ENCODE measurements at regions not wholly inside any gene's neighbourhood (a gene's known extent, or its start where the extent isn't known, plus 50 kb on each side); places are given as distances from the start of the nearest gene placed in this dataset.

DNA sequence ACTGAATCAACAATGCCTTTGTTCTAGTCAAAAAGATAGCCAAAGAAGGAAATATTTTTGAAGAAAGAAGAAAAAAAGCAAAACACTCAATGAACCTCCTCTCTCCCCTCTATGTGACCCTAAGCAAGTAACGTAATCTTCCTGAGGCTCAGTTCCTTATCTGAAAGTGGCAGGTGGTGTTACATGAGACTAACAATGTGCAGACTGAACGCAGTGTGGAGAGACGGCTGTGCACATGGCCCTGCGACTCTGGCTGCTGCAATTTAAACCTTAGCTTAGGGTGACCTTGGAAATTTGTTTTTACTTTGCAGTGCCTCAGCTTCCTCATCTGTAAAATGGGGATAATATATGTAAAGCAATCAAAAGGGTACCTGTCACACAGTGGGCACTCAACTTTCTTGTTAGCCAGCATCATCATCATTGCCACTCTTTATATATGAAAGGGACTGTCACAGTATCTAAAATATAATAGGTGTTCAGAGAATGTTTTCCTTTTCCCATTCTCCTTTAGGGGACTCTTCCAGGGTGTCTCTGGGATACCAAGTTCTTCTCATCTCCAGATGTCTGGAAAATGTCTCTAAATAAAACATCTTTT lies 100.1 kb upstream of the JUN start:
- H2BK15ac ChIP-seq (ENCODE audit: low read length), result 0 out of 2 replicates have a peak overlapping the region, but pooled peaks have one; percentile 25
- H3K27me3 ChIP-seq (replicated peaks in 1 of 4; ENCODE audit: control insufficient read depth in 3 of 4, extremely low read depth in 1 of 4, insufficient read depth in 3 of 4, low read length in 3 of 4), result no peaks in the 10 kb centered on the region
- POLR2A ChIA-PET (ENCODE audit: partially characterized antibody), result no interaction called here
- H4K20me1 ChIP-seq (replicated peaks in 1 of 2; ENCODE audit: control insufficient read depth in 1 of 2, insufficient read depth in 2 of 2, low read length in 2 of 2), result no peaks in the 10 kb centered on the region
- no peaks in the 10 kb centered on the region for H3K4me1 ChIP-seq (replicated peaks in 1 of 4; ENCODE audit: control insufficient read depth in 3 of 4, insufficient read depth in 4 of 4, low read length in 3 of 4)
- H3K56ac ChIP-seq (replicated peaks; ENCODE audit: insufficient read length, low read depth, low read length), result no peak overlapping the region
- H3K18ac ChIP-seq (ENCODE audit: extremely low read depth, low read length), result no peak overlapping the region
- 0 out of 2 replicates have a peak overlapping the region, but pooled peaks have one; percentile 15 for H2BK20ac ChIP-seq (ENCODE audit: low read length)
- no peak for FAIRE-seq
- H3K79me1 ChIP-seq (ENCODE audit: low read depth, low read length), result no peaks in the 10 kb centered on the region
- no peak overlapping the region for H4K5ac ChIP-seq (ENCODE audit: insufficient read length, low read depth, low read length)
- H2BK120ac ChIP-seq (replicated peaks; ENCODE audit: low read depth, low read length), result no peak overlapping the region
- no peak overlapping the region for H2AK5ac ChIP-seq (ENCODE audit: low read depth, low read length)
- no peak overlapping the region for H4K91ac ChIP-seq (replicated peaks; ENCODE audit: insufficient read length, low read length)
- no peak overlapping the region for H3K9ac ChIP-seq (replicated peaks in 1 of 4; ENCODE audit: extremely low read depth in 1 of 4, low read depth in 3 of 4, low read length in 3 of 4)
- H2BK5ac ChIP-seq (ENCODE audit: low read depth, low read length), result no peak overlapping the region
- no peak overlapping the region for H3K4me2 ChIP-seq (ENCODE audit: insufficient read depth in 1 of 2, low read depth in 2 of 2, low read length in 2 of 2)
- no peak overlapping the region for H3K27ac ChIP-seq (ENCODE audit: low read depth, low read length)
- TF ChIP-seq SP1 (IDR thresholded peaks at IDR 0.05; ENCODE audit: low read depth, low read length) (no peak), GTF2F1 (IDR thresholded peaks at IDR 0.05; ENCODE audit: borderline replicate concordance, low read depth, low read length) (no peak), BACH1 (IDR thresholded peaks at IDR 0.05; ENCODE audit: low read length) (no peak), CBX5 (IDR thresholded peaks at IDR 0.05; ENCODE audit: low read depth, low read length) (no peak), HDAC6 (IDR thresholded peaks at IDR 0.05; ENCODE audit: low read depth, low read length) (no peak), SP4 (IDR thresholded peaks at IDR 0.05; ENCODE audit: low read length) (no peak), RFX5 (IDR thresholded peaks at IDR 0.05; ENCODE audit: borderline replicate concordance, low read depth, low read length) (no peak), CHD1 (IDR thresholded peaks at IDR 0.05; ENCODE audit: low read depth, low read length) (no peak), RXRA (IDR thresholded peaks at IDR 0.05; ENCODE audit: insufficient read depth, low read depth, low read length) (no peak), TAF1 (IDR thresholded peaks at IDR 0.05; ENCODE audit: low read depth, low read length) (no peak), SP2 (IDR thresholded peaks at IDR 0.05; ENCODE audit: low read length) (no peak), SIN3A (conservative IDR thresholded peaks at IDR 0.05 in 1 of 2, IDR thresholded peaks at IDR 0.05 in 1 of 2; ENCODE audit: low read depth in 1 of 2, low read length in 2 of 2) (no peak)
- TF ChIP-seq, protein P1, sequence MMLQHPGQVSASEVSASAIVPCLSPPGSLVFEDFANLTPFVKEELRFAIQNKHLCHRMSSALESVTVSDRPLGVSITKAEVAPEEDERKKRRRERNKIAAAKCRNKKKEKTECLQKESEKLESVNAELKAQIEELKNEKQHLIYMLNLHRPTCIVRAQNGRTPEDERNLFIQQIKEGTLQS (IDR thresholded peaks at IDR 0.05; ENCODE audit: insufficient read depth, low read depth, low read length), result no peak
- no peak overlapping the region; the same call in 1 of the 2 replicates for H2BK12ac ChIP-seq (ENCODE audit: low read depth, low read length)
- H3K4me3 ChIP-seq (ENCODE audit: extremely low read depth in 1 of 4, insufficient read depth in 2 of 4, low read depth in 3 of 4, low read length in 4 of 4), result no peak overlapping the region
- no peak overlapping the region for H3K4ac ChIP-seq (replicated peaks; ENCODE audit: insufficient read length, low read depth, low read length)
- DNase-seq (ENCODE audit: low read depth in 1 of 2, low spot score in 2 of 2), result no peak
- H3K23ac ChIP-seq (ENCODE audit: insufficient read length), result no peak overlapping the region
- WGBS, 2 experiments (ENCODE audit: extremely low coverage in 1 of 2, insufficient coverage in 1 of 2, insufficient read length in 1 of 2, insufficient replicate concordance in 2 of 2, low coverage in 1 of 2, low lambda C conversion rate in 2 of 2, missing lambda C conversion rate in 1 of 2), result 88% methylated on average over 4 of the region's 4 CpGs; no CpG with 5 or more reads in 1 of the 2 experiments
- H3K14ac ChIP-seq (ENCODE audit: insufficient read length), result no peak overlapping the region
- no peaks in the 10 kb centered on the region for H3K23me2 ChIP-seq (ENCODE audit: low read depth, low read length)
- H3K36me3 ChIP-seq (ENCODE audit: control insufficient read depth in 2 of 4, insufficient read depth in 4 of 4, low read length in 3 of 4), result no peaks in the 10 kb centered on the region
- H4K8ac ChIP-seq (ENCODE audit: extremely low read depth, insufficient read depth, low read length), result no peak overlapping the region
- no peak overlapping the region for H2AFZ ChIP-seq (ENCODE audit: low read length)
- H3K9me3 ChIP-seq (ENCODE audit: insufficient read depth in 2 of 2, low read depth in 1 of 2, low read length in 1 of 2), result no peaks in the 10 kb centered on the region
- CTCF ChIA-PET (ENCODE audit: partially characterized antibody), result interaction anchor here (0.6 to 2.1 kb wide), 3 partner anchors 12 to 28 kb away, joined by 3 to 5 read pairs (median 3); no protein-coding TSS in a partner anchor
- H3K79me2 ChIP-seq (ENCODE audit: control insufficient read depth in 1 of 2, insufficient read depth in 2 of 2, low read length in 2 of 2), result no peaks in the 10 kb centered on the region

All from H1 (cell line).